WTC11 (cell line): ENCODE measurements at regions not wholly inside any gene's neighbourhood (a gene's known extent, or its start where the extent isn't known, plus 50 kb on each side); places are given as distances from the start of the nearest gene placed in this dataset.

Experiments
- ATAC-seq: fragments of 200-7000 bp; cut with Tn5 transposase; 2 replicates; pipeline ENCODE4 v1.10.0; 2021; ENCODE audit warnings: mild to moderate bottlenecking, moderate library complexity
- CTCF ChIA-PET: fragments of 300-600 bp; sonication (Branson Sonifier 250); formaldehyde crosslinking; loops from one replicate; lab custom pipeline; 2021; ENCODE audit warnings: antibody characterized with exemption; lab: Charles Lee
- POLR2A ChIA-PET: fragments of 350-600 bp; sonication (Branson Sonifier 250); formaldehyde crosslinking; loops from one replicate; lab custom pipeline; 2021; ENCODE audit warnings: antibody characterized with exemption; lab: Charles Lee
- DNase-seq: peaks from one replicate; pipeline ENCODE4 v3.0.0; 2021; ENCODE audit warnings: low spot score
- H3K27ac Mint-ChIP-seq: 2 replicates; pipeline ENCODE4 v1.8.0; 2021; ENCODE audit warnings: mixed read lengths
- H3K27me3 Mint-ChIP-seq: 2 replicates; pipeline ENCODE4 v1.8.0; 2021; ENCODE audit warnings: low read depth, mild to moderate bottlenecking, moderate library complexity, mixed read lengths
- H3K36me3 Mint-ChIP-seq: 2 replicates; pipeline ENCODE4 v1.8.0; 2021; ENCODE audit warnings: mixed read lengths
- H3K4me1 Mint-ChIP-seq: 2 replicates; pipeline ENCODE4 v1.8.0; 2022; ENCODE audit warnings: mixed read lengths
- H3K4me3 Mint-ChIP-seq: 2 replicates; pipeline ENCODE4 v1.8.0; 2021; ENCODE audit warnings: mild to moderate bottlenecking, moderate library complexity, mixed read lengths
- H3K9me3 Mint-ChIP-seq: 2 replicates; pipeline ENCODE4 v1.8.0; 2021; ENCODE audit warnings: mixed read lengths
- AR ChIP-seq: fragments of 250-450 bp; sonication (Bioruptor Pico); IDR thresholded peaks from 2 replicates; pipeline ENCODE4 v1.9.0; 2021; ENCODE audit warnings: mild to moderate bottlenecking
- ATF2 ChIP-seq: sonication (generic); formaldehyde crosslinking; IDR thresholded peaks from 2 replicates; pipeline ENCODE4 v1.8.1; 2022; ENCODE audit warnings: low read depth, missing genetic modification reagents, borderline replicate concordance
- CREM ChIP-seq: sonication (generic); formaldehyde crosslinking; IDR thresholded peaks from 2 replicates; pipeline ENCODE4 v1.8.1; 2022; ENCODE audit warnings: mild to moderate bottlenecking, missing genetic modification reagents, moderate library complexity
- E2F5 ChIP-seq: sonication (generic); formaldehyde crosslinking; IDR thresholded peaks from 2 replicates; pipeline ENCODE4 v1.8.1; 2022; ENCODE audit warnings: mild to moderate bottlenecking, moderate library complexity, missing genetic modification reagents
- ERG ChIP-seq: fragments of 250-450 bp; sonication (Bioruptor Pico); IDR thresholded peaks from 2 replicates; pipeline ENCODE4 v1.8.0; 2021; ENCODE audit warnings: mild to moderate bottlenecking
- ESRRA ChIP-seq: sonication (generic); formaldehyde crosslinking; IDR thresholded peaks from 2 replicates; pipeline ENCODE4 v1.8.1; 2022; ENCODE audit warnings: mild to moderate bottlenecking, missing genetic modification reagents, borderline replicate concordance
- ETV6 ChIP-seq: sonication (generic); formaldehyde crosslinking; IDR thresholded peaks from 2 replicates; pipeline ENCODE4 v1.8.1; 2022; ENCODE audit warnings: mild to moderate bottlenecking, missing genetic modification reagents
- HMGA2 ChIP-seq: fragments of 250-450 bp; sonication (Bioruptor Pico); IDR thresholded peaks from 2 replicates; pipeline ENCODE4 v1.4.0; 2021; ENCODE audit warnings: mild to moderate bottlenecking, moderate library complexity
- IRF1 ChIP-seq: sonication (generic); formaldehyde crosslinking; IDR thresholded peaks from 2 replicates; pipeline ENCODE4 v1.8.0; 2023; ENCODE audit warnings: missing genetic modification reagents
- PREB ChIP-seq: sonication (generic); formaldehyde crosslinking; IDR thresholded peaks from 2 replicates; pipeline ENCODE4 v1.8.1; 2022; ENCODE audit warnings: mild to moderate bottlenecking, missing genetic modification reagents, moderate library complexity, borderline replicate concordance
- SMAD3 ChIP-seq: sonication (generic); formaldehyde crosslinking; IDR thresholded peaks from 2 replicates; pipeline ENCODE4 v1.8.0; 2022; ENCODE audit warnings: missing genetic modification reagents, mild to moderate bottlenecking, borderline replicate concordance
- SMAD4 ChIP-seq: sonication (generic); formaldehyde crosslinking; IDR thresholded peaks from 2 replicates; pipeline ENCODE4 v1.8.0; 2022; ENCODE audit warnings: mild to moderate bottlenecking, missing genetic modification reagents
- SOX15 ChIP-seq: fragments of 250-450 bp; sonication (Bioruptor Pico); IDR thresholded peaks from 2 replicates; pipeline ENCODE4 v1.9.0; 2021; ENCODE audit warnings: mild to moderate bottlenecking
- SP1 ChIP-seq: sonication (generic); formaldehyde crosslinking; conservative IDR thresholded peaks from 2 replicates; pipeline ENCODE4 v1.8.1; 2022; ENCODE audit warnings: missing genetic modification reagents
- ZBTB21 ChIP-seq: sonication (generic); formaldehyde crosslinking; IDR thresholded peaks from 2 replicates; pipeline ENCODE4 v1.8.1; 2023; ENCODE audit warnings: mild to moderate bottlenecking, missing genetic modification reagents, borderline replicate concordance
- ZNF263 ChIP-seq: sonication (generic); formaldehyde crosslinking; IDR thresholded peaks from 2 replicates; pipeline ENCODE4 v1.8.1; 2022; ENCODE audit warnings: low read depth, mild to moderate bottlenecking, moderate library complexity, missing genetic modification reagents
- ZNF425 ChIP-seq: fragments of 250-450 bp; sonication (Bioruptor Pico); conservative IDR thresholded peaks from 2 replicates; pipeline ENCODE4 v1.9.0; 2021; ENCODE audit warnings: mild to moderate bottlenecking
- ZNF532 ChIP-seq: fragments of 250-450 bp; sonication (Bioruptor Pico); IDR thresholded peaks from 2 replicates; pipeline ENCODE4 v1.9.0; 2021; ENCODE audit warnings: mild to moderate bottlenecking, borderline replicate concordance
- ZNF671 ChIP-seq: fragments of 250-450 bp; sonication (Bioruptor Pico); IDR thresholded peaks from 2 replicates; pipeline ENCODE4 v1.8.0; 2021; ENCODE audit warnings: mild to moderate bottlenecking

GRCh38 chr2:16725549-16725948, 59.9 kb upstream of the CYRIA start:
- no peak overlapping the region for H3K27ac Mint-ChIP-seq
- no peak for DNase-seq
- ChIA-PET CTCF (no interaction called here), POLR2A (no interaction called here)
- H3K4me3 Mint-ChIP-seq: no peak overlapping the region
- no peaks in the 10 kb centered on the region for H3K36me3 Mint-ChIP-seq
- peaks cover 10% of the 10 kb centered on the region for H3K4me1 Mint-ChIP-seq
- H3K27me3 Mint-ChIP-seq: no peaks in the 10 kb centered on the region
- TF ChIP-seq ZNF425 (CRISPR knock-in tag) (no peak), SP1 (CRISPR knock-in tag) (no peak)
- no peak for ATAC-seq
- H3K9me3 Mint-ChIP-seq: no peaks in the 10 kb centered on the region

- DNase-seq: peak; percentile 67
- ATAC-seq: peak; percentile 98
- no peaks in the 10 kb centered on the region for H3K36me3 Mint-ChIP-seq
- no peak overlapping the region for H3K4me3 Mint-ChIP-seq
- H3K27ac Mint-ChIP-seq: no peak overlapping the region
- H3K4me1 Mint-ChIP-seq: peaks cover 12% of the 10 kb centered on the region
- POLR2A ChIA-PET: interaction anchor here (0.6 kb wide), 1 partner anchor 69 kb away, joined by 3 read pairs; no protein-coding TSS in a partner anchor
- H3K27me3 Mint-ChIP-seq: no peaks in the 10 kb centered on the region
- no peaks in the 10 kb centered on the region for H3K9me3 Mint-ChIP-seq
- CTCF ChIA-PET: interaction anchor here (0.6 to 2.2 kb wide), 15 partner anchors 11 to 197 kb away, joined by 3 to 13 read pairs (median 3); no protein-coding TSS in a partner anchor
- TF ChIP-seq SOX15 (CRISPR knock-in tag) (no peak), CREM (CRISPR knock-in tag) (no peak), ERG (CRISPR knock-in tag) (no peak), AR (no peak), ATF2 (CRISPR knock-in tag) (no peak), SMAD4 (CRISPR knock-in tag) (no peak), ESRRA (no peak), HMGA2 (no peak), ZNF671 (CRISPR knock-in tag) (no peak), PREB (CRISPR knock-in tag) (no peak), SMAD3 (CRISPR knock-in tag) (no peak), ETV6 (CRISPR knock-in tag) (no peak), ZNF532 (CRISPR knock-in tag) (no peak), ZBTB21 (CRISPR knock-in tag) (no peak), E2F5 (CRISPR knock-in tag) (no peak), ZNF263 (CRISPR knock-in tag) (no peak), IRF1 (no peak)
Measured at GRCh38 chr2:16722677-16723076, 57.0 kb upstream of the CYRIA start.
